GM12874 (cell line): ENCODE measurements at regions not wholly inside any gene's neighbourhood (a gene's known extent, or its start where the extent isn't known, plus 50 kb on each side); places are given as distances from the start of the nearest gene placed in this dataset.

Source experiments
- TF ChIP-seq, protein P1 (sequence below): IDR thresholded peaks from 2 replicates; pipeline ENCODE4 v1.5.1; 2011; ENCODE audit warnings: low read depth, mild to moderate bottlenecking, control low read depth, low read length, moderate library complexity; ENCODE audit not compliant: insufficient read depth

DNA sequence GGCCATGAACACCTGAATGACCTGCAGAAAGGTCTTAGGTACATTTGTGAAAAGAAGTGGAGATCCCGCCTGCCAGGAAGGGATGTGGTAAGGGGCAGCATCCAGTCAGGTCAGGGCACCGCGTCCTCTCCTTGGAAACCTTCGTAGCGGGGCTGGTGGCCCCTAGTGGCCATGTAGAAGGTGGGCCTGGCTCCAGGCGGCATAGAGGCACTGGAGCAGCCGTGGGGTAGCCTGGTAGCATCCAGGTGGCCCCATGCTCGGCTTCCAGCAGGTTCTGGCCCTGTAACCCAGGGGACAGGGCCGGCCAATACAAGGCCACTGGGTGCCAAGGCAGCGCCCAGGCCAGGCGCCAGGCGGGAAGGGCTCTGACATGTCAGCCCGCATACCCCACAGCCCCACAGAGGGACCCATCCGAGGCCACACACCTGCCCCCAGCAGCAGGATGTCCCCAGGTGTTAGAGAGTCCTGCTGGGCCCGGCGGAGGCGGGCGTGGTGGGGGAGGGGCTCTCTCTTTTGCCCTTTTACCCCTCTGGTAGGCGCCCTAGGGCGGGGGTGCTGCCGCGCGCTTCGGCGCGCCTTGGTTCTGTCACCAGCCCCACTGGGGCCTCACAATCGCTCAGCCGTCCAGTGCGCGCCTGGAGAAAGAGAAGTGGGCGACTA lies 58.3 kb upstream of the SPATA31E1 start:
- TF ChIP-seq, protein P1, sequence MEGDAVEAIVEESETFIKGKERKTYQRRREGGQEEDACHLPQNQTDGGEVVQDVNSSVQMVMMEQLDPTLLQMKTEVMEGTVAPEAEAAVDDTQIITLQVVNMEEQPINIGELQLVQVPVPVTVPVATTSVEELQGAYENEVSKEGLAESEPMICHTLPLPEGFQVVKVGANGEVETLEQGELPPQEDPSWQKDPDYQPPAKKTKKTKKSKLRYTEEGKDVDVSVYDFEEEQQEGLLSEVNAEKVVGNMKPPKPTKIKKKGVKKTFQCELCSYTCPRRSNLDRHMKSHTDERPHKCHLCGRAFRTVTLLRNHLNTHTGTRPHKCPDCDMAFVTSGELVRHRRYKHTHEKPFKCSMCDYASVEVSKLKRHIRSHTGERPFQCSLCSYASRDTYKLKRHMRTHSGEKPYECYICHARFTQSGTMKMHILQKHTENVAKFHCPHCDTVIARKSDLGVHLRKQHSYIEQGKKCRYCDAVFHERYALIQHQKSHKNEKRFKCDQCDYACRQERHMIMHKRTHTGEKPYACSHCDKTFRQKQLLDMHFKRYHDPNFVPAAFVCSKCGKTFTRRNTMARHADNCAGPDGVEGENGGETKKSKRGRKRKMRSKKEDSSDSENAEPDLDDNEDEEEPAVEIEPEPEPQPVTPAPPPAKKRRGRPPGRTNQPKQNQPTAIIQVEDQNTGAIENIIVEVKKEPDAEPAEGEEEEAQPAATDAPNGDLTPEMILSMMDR, result no peak

DNA sequence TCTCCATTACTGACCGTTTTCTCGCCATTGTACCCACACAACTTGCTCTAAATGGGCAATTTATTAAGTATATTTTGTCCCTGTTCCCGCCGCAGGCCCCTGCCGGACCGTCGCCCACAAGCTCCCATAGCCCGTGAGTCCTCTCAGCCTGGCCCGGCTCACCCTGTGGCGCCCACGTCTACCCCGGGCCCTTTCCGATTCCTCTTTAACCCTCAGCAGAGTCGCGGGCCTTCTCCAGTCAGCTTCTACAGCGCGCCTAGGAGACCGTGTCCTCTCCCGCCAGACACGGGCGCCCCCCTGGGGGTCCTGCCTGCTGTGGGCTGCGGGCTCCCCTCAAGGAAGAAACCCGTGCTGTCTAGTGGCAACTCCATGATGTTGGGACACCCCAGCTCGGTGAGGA lies 57.8 kb upstream of the SPATA31E1 start:
- TF ChIP-seq, protein P1, result no peak

DNA sequence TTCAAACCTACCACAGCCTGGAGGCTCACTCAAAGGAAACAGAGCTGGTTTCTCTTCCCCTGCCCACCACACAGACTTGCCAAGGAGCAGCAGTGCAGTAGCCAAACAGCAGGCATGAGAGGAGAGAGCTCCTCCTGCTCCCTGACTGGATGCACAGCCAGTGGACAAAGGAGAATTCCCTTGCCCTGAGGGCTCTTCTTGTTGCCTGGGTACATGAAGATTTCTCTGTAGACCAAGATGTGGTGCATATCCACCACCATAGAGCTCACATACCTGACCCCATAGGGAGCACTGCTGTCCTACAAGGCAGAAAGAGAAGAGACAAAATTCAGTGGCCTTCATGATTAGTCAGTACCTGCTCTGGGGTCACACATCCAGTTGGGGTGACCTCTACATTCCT lies 56.3 kb upstream of the SPATA31E1 start:
- TF ChIP-seq, protein P1, result no peak

DNA sequence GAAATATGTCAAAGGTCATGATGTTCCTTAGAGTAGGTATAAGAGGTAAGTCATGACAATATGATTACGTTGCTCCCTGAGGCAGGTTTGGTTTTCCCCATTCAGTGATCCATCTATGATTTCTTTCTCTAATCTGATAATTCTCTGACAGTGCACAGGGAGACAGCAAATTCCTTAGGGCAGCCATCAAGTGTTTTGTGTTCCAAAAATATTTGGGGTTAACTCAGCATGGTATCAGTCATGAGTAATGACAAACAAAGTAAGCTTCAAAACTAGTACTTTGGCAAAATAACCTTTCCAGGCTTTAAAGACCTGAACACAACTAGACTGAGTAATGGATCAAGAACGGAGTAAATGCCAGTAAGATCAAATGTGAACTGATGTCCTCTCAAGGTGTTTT lies 55.3 kb upstream of the SPATA31E1 start:
- TF ChIP-seq, protein P1, result no peak

DNA sequence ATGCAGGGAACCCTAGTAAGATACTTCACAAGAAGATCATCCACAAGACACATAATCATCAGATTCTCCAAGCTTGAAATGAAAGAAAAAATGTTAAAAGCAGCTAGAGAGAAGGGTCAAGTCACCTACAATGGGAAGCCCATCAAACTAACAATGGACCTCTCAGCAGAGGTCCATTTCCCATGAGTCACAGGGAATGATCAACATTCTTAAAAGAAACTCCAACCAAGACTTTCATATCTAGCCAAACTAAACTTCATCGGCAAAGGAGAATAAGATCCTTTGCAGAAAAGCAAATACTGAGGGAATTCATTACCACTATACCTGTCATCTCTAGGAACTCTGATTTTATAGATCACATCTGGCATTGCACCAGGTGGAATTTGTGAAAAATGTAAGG lies 52.9 kb upstream of the SPATA31E1 start:
- TF ChIP-seq, protein P1, result no peak

DNA sequence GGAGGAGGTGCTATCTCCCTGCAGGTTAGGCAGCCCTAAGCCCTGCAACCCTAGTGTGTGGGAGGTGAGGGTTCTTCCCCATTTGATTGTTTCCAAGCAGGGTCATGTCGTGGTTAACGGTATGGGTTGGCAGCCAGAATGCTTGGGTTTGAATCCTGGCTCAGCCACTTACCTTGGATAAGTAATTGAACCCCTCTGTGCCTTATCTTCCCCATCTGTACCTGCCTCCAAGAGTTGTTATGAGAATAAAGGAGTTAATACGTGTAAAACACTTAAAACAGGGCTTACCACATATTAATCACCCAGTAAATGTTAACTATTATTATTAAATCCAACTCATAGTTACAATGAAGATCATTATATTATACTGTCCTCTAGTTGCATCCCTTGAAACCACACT lies 52.2 kb upstream of the SPATA31E1 start:
- TF ChIP-seq, protein P1, result no peak

DNA sequence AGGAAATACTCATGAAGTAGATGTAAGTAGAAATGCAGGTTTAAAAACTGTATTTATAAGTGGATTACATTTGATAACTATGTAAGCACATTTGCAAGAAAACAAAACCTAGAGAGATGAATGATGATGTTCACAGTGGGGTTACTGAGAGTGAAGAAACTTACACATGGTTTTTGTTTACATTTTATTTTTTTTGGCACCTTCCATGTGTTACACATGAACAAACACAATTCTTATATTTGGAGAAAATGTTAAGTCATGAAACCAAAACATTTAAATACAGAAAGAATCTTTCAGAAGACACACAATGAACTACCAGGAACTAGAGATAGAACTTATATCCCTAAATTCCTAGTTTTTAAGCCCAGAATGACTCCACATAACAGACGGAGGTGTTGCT lies 51.5 kb upstream of the SPATA31E1 start:
- TF ChIP-seq, protein P1, result no peak
